NCI-H524 (cell line): ENCODE measurements at regions not wholly inside any gene's neighbourhood (a gene's known extent, or its start where the extent isn't known, plus 50 kb on each side); places are given as distances from the start of the nearest gene placed in this dataset.

Source experiments
- DNase-seq, 2 experiments: peaks; one replicate each; lab custom pipeline; 2025; lab: John Stamatoyannopoulos, UW

DNA sequence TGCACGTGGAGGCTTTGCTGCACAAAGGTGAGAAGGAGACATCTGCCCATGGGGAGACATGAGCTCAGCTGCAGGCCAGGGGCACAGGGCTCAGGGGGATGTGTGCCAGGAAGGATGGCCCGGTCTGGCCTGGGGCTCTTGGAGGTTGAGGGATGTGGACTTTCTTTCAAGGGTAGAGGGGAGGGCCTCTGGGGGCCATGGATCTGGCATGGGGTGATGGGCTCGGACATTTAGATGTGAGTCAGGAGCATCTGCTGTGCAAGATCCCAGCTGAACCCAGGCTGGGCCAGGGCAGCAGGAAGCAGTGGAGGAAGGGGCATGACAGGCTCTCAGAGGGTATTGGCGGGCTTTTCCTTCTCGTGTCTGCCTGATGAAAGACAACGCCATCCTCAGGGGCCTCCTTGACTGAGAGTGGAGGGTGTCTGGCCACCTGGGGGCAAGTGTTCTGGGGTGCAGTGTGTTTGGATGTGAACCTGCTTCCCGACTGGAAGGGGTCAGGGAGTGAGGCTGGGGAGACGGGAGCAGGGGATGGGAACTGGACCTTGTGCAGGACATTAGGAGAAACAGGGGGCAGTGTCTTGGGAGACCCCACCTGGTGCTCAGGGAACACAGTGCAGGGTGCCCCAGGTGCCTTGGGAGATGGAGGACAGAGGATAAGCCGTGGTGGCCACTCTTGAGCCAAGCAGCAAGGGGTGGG, 156.1 kb downstream of the ERMARD start:
- DNase-seq: no peak

DNA sequence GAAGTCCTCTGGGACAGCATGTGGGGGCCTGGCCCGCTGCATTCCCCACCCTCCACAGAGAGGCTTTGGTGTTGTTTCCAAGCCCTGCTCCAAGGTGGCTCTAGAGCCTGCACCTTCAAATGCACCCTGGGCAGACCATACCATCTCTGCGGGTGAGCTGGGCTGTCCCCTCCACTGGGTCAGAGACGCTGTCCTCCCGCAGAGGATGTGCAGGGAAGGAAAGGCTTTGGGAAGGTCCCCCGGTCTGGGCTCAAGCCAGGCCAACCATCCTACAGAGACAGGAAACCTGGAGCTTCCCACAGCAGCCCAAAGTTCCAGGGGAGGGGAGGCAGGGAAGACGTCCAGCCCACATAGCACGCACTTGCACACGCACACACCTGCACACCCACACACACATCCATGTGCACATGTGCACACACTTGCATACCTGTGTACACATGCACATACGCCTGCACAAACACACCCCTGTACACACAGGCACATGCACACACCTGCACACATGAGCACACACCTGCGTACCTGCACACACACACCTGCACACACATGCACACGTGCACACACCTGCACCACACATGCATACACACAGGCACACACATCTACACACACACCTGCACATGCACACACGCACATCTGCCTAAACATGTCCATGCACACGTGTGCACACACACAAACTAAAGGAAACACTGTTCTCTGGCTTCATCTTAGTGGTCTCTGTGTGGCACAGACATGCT, 155.4 kb downstream of the ERMARD start:
- no peak for DNase-seq

DNA sequence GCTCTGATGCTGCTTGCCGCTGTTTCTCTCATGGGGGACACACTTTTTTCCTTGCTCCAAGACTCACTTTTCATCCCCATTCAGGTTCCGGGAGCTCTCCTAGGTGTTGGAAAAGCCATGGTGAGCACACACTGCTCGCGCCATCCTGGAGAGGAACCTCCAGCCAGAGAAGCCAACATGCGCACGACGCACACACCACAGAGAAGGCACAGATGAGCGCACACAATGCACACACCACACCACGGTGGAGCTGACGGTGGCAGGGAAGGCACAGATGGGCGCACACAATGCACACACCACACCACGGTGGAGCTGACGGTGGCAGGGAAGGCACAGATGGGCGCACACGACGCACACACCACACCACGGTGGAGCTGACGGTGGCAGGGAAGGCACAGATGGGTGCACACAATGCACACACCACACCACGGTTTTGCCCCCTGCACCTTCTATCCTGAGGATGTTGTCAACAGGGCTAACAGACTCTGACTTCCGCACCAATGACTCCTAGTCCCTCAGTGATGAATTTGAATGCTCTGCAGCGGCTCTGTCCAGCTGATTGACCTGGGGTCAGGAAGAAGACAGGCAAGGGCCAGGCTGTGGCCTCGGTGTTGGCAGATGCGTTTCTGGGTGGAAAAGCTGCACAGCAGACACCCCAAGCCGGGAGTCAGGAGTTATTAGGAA, 154.7 kb downstream of the ERMARD start:
- no peak for DNase-seq

DNA sequence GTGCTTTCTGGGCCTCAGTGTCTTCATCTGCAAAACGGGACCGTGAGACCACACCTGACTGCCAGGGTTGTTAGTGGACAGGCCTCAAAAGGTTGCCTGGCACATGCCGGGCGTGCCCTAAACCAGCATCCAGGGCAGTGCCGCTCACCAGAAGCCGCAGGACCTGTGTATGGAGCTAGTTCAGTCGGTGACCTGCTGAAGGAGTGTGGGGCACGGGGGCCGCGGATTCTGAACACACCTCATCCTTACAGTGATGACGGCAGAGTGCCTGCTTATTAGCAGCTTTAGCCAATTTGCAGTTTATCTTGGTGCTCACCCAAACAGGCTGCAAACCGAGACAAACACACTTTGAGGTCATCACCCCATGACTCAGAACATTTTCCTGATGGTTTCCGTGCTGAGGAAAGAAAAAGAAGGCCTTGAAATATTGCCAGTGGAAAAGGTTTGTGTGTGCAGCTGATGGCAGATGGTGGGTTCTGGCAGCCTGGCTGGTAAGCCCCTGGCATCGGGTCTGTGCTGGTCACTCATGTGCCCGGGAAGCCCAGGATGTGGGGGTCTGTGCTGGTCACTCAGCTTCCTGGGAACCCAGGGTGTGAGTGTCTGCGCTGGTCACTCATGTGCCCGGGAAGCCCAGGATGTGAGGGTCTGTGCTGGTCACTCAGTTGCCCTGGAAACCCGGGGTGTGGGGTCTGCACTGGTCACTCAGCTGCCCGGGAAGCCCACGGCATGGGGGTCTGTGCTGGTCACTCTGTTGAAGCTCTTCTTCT, 153.8 kb downstream of the ERMARD start:
- no peak for DNase-seq

DNA sequence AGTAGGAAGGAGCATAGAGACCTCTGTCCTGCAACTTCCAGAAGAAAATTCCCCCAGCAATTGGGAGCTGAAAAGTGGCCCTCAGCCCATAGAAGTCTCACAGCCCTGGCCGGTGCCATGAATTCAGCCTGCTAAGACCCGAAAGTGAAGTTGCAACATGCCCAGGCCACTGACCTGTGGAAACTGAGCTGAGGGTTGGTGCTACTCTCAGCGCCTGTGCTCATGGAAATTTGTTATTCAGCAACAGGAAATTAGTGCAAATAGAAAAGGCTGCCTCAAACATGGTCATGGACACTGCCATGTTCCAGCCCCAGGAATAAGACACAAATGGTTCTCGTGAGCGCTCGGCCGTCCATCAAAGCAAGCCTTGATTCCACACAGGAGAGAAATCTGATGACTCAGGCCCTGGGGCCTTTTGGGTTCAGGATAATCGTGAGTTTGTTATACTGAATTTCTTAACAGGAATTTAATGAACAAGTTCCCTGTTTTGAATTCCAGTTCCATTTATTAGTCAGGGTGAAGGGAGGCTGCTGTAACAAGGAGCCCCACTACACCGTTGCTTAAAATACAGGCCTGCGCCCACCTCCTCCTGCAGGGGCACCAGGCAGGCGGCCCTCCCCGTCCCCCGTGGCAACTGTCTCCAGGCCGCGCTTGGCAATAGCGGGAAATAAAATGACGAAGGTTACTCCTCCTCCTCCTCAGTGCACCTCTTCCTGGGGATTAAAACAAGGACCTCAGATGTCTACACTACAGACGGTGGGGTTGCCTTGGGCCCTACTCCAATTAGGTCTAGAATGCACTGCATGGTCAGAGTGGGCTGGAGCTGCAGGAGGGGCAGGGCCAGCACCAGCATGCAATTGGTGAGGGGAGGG, 152.9 kb downstream of the ERMARD start:
- DNase-seq: peak in 1 of 2 experiments; percentile 40

DNA sequence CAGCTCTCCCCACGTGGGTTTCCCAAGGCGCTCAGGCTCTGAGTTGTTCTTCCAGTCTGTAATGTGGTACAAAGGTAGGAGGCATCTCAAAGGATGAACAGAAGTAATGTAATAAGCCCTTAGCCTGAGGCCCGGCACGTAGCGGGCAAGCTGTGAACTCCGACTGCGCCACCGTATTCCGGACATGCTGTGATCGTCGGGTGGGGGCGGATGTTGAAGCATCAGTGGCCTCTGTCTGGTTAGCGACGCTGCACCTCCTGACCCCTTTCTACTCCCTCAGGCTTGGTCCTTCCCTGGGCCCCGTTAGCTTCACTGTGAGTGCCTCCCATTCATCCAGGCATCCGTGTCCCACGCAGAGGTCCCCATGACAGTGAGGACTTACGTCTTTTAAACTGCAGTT, 151.7 kb downstream of the ERMARD start:
- no peak for DNase-seq

DNA sequence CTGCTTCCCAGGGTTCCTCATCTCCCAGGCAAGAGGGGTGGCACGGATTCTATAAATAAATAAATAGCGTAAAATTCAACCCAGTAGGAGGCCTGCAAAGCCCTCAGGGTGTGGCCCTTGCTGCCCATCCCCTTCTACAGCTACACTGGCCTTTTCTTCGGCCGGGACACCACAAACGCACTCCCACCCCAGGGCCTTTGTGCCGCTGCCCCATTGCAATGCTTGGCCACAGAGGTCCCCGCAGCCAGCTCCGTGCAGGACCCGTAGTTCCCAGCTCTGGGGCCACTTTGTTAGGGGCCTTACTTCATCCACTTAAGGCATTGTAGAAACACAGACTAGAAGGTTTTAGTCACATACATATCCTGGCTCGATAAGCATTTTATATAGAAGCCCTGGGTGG, 151.2 kb downstream of the ERMARD start:
- DNase-seq: no peak

DNA sequence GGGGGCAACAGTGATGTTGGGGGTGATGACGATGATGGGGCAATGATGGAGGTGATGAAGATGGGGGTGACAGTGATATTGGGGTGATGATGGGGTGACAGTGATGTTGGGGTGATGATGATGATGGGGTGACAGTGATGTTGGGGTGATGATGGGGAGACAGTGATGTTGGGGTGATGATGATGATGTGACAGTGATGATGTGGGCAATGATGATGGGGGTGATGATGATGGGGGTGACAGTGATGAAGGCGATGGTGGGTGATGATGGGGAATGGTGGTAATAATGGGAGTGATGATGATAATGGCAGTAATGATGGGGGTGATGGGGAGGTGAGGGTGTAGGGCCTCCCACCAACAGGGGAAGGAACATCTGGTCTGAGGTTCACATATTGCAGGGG, 150.6 kb downstream of the ERMARD start:
- no peak for DNase-seq

DNA sequence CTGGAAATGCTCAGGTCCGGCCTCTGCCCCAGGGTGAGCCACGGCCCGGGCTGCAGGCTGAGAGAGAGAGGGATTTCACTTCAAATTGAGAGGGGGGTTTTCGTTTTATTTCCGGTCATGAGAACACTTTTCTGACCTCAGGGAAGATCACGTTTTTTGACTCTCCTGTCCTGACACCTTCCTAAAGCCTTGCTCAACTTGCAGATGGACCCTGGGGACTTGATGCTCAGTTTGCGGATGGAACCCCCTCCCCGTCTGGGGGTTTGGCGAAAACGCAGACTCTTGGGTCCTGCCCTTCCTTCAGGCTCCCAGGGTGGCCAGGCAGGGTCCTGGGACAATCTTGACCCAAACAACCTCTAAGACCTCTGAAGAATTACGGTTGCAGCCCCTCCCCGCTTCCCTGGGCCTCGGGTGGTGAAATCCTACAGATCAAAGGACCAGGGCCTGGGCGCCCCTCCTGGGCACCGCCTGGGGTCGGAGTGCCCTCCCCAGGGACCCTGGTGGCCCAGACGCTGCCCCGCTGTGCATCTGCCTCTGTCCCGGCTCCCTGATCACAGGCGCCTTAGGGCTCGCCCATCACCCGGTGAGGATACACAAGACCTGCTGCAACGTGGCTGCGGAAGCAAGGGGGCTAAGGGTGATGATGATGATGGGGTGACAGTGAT, 148.2 kb downstream of the ERMARD start:
- DNase-seq: no peak

DNA sequence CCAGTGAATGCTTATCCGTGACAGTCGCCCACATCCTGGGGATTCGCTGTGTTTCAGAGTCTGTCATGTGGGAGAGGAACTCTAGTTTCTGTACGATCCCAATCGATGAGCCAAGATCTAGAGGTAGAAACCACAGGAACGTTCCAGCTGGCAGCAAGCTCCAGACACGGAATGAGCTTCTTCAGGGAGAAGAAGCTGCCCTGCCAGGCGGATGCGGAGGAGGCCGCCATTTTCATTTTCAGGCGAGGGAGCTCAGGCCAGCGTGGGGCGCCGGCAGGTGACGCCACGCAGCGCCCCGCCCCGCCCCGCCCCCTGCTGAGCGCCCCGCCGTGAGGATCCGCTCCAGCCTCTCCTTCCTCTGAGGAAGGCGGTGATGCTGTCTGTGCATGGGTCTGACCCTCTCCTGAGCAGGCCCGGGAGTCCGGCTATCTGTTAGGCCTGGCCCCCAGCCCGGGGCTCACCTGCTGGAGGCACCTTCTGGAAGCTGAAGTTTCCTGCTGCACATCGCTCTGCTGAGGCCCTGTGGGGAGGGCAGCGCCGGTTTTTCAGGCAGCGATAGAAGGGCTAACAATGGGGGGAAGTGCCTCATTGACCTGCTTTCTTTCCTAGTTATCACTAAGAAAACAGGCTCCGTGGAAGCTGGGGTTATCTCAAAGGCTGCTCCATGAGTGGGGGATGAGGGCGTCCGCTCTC, 147.5 kb downstream of the ERMARD start:
- DNase-seq: no peak

DNA sequence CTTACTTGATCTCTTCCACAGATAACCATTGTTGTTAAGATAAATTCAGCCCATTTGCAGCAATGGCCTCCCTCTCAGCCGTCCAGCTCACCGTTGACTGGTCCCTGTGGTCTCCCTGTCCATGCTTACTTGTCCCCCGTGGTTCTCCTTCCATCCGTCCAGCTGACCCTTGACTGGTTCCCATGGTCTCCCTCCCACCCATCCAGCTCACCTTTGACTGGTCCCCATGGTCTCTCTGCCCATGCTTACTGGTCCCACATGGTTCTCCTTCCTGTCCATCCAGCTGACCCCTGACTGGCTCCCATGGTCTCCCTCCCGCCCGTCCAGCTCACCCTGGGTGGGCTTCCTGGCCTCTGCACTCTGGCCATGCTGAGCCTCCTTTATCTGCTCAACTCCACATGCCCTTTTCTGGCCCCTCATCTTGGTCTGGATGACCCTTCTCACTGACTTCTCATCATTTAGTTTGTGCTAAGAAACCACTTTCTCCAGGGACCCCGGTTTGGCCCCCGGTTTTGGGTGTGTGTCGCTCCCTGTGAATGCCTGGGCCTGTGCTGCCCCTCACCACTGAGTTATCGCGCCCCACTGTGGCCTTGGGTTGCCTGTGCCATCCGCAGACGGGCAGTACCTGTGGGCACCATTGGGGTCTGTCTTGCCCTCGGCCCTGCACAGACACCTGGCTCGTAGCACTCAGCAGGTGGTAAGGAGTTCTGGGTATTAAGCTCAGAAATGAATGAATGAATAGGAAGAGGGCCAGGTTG, 146.4 kb downstream of the ERMARD start:
- no peak for DNase-seq

DNA sequence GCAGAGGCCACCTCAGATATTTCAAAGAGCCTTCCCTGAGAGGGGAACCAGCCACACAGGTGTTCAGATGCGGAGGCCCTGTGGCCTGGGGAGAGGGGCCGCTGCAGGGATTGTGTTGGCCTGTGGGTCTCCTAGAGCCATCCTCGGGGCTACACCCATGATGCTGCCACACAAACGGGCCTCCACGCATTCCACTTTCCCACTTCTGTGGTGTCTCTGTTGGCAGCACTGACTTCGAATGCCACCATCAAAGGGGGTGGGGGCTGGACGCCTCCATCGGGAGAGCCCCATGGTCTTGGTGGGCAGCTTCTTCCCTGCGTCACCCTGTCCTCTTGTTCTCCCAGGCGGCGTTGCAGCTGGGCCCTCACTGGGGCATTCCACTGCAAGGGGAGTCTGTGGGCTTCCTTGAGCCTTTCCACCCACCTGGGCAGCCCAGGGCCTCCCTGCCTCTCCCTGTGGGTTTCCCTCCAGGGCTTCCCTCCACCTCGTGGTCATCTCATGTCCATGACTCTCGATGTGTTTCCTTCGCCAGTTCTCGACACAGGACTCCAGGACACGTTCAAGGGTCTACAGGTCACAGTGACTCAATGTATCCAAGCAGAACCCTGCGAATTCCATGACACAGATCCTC, 145.5 kb downstream of the ERMARD start:
- DNase-seq: no peak

DNA sequence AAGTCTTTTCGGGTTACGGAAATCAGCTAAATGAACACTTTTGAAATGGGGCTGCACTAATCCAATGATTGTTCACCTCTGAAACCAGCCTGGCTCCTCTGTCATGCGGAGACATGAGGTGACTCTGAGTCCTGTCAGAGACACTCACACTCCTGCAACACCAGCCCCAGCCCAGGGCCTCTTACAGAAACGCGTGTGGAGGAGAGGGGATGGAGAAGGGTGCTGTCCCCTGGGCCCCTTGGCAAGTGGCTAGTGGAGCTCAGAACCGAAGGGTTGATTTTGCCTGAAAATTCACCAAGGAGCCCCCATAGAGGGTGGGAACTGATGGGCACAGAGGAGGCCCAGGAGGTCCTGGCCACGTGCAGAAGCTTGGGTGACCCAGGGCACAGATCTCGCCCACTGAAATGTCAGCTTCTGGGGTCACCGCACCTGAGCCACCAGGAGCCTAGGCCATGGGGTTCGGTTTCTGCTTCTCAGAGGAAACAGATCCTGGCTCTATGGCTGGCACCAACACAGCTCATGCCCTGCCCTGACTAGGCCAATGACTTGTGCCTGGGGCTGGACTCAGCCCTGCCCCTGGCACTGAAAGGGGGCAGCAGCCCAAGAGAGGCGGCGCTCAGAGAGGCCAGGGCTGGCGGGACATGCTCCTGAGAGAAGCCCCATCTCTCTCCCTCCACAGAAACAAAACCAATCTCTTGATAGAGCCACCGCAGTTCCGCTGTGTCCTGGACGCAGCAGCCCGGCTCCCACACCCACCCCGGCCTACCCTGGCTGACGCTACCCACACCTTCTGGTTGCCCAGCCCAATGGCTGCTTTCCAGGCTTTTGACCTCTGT, 144.7 kb downstream of the ERMARD start:
- no peak for DNase-seq

DNA sequence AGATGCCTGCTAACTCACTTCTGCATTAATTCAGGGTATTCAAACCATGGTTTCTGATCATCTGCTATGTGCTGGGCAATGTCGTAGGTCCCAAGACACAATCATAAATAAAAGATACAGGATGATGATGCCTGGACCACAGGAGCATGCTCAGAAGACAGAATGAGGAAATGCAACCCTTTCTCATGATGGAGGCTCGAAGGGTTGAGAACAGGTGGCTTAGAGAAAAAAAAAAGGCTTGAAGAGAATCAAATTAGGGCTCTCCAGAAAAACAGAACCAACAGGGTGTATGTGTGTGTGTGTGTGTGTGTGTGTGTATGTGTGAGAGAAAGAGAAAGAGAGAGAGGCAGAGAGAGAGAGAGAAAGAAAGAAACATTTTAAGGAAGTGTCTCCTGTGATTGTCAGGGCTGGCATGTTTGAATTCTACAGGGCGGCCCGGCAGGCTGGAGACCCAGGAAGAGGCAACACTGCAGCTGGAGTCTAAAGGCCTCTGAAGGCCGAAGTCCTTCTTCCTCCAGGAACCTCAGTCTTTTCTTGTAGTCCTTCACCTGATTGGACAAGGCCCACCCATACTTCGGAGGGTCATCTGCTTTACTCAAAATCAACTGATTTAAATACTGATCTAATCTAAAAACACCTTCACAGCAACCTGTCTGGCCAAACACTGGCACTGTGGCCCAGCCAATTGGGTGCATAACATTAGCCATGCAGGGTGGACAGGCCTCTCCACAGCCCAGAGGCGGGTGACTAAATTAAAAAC, 143.8 kb downstream of the ERMARD start:
- DNase-seq: no peak

DNA sequence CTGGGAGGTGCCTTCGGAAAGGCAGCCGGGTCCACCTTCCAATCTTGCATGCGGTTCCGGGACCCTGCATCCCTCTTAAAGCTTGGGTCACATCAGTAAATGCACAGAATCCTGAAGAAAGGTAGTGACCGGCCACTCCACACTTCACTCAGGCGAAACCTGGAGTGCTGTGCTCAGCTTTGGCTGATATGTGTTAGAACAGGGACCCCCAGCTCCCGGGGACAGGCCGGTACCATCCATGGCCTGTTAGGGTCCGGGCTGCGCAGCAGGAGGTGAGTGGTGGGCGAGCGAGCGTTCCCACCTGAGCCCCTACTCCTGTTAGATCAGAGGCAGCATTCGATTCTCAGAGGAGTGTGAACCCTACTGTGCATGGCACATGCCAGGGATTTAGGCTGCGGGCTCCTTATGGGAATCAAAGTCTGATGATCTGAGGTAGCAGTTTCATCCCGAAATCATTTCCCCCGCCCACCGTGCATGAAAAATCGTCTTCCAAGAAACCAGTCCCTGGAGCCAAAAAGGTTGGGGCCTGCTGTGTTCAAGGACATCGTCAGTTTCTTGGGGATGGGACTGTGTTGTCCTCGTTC, 143.0 kb downstream of the ERMARD start:
- no peak for DNase-seq

DNA sequence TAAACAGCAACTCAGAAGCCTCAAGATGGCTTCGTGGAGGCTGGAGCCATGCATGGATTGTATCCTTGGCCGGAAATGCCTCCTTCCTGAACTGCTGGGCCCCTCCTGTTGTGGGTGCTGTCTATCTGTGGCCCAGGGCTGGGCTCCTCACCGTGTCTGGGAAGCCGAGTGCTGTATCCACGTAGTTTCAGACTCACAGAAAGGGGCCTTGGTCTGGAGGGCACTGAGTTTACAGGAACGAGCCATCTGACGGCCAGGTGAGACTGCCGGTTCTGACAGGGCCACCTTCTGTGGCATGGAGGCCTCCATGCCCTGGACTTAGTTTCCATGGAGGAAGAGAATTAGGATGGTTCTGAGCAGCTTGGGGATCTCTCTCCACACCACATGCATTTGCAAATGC, 142.2 kb downstream of the ERMARD start:
- DNase-seq: no peak

DNA sequence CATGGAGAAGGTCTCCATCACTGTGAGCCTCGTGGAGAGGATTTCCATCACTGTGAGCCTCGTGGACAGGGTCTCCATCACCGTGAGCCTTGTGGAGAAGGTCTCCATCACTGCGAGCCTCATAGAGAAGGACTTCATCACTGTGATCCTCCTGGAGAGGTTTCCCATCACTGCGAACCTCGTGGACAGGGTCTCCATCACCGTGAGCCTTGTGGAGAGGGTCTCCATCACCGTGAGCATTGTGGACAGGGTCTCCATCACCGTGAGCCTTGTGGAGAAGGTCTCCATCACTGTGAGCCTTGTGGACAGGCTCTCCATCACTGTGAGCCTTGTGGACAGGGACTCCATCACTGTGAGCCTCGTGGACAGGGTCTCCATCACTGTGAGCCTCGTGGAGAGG, 140.4 kb downstream of the ERMARD start:
- DNase-seq: no peak
